Esophagus muscularis mucosa (tissue), 3 donors: ENCODE measurements at regions not wholly inside any gene's neighbourhood (a gene's known extent, or its start where the extent isn't known, plus 50 kb on each side); places are given as distances from the start of the nearest gene placed in this dataset.

Experiments used
- CTCF ChIP-seq, 3 experiments: fragments of 200-600 bp in 2 of 3; fragments of 450-650 bp in 1 of 3; sonication (generic) in 2 of 3; IDR thresholded peaks; one replicate each; pipeline ENCODE4 v1.5.1; 2017 to 2019; ENCODE audit warnings: antibody characterized with exemption in 3 of 3, mild to moderate bottlenecking in 2 of 3, moderate library complexity in 1 of 3
- POLR2A ChIP-seq: fragments of 450-650 bp; IDR thresholded peaks from one replicate; pipeline ENCODE4 v1.6.1; 2017; ENCODE audit warnings: antibody characterized with exemption, moderate library complexity, mild to moderate bottlenecking, low read depth

DNA sequence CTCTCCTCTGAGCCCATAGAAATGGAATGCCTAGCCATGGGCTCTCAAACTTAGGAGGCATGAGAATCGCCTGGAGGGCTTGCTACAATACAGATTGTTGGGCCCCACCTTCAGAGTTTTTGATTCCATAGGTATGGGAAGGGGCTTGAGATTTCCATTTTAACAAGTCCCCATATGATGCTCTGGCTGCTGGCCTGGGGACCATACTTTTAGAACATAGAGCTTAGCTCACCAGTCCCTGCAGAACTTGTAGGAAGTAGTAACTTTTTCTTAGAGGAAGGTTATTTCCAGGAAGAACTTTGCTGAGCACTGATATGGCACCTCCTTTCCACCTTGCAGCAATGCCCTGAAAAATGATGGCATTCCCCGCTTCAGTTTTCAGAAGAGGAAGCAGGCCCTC, 177.0 kb upstream of the ZMIZ1 start:
- no peak for TF ChIP-seq CTCF (IDR thresholded peaks at IDR 0.05)
- TF ChIP-seq POLR2A: no peak
